GM12892 (cell line): ENCODE measurements at regions not wholly inside any gene's neighbourhood (a gene's known extent, or its start where the extent isn't known, plus 50 kb on each side); places are given as distances from the start of the nearest gene placed in this dataset.

Experiments used
- POLR2A ChIP-seq: IDR thresholded peaks from 2 replicates; pipeline ENCODE4 v1.6.1; 2011; ENCODE audit warnings: low read depth, low read length, control low read depth
- POLR2AphosphoS5 ChIP-seq: IDR thresholded peaks from 2 replicates; pipeline ENCODE4 v1.6.1; 2011; ENCODE audit warnings: low read depth, low read length, control low read depth
- TAF1 ChIP-seq: IDR thresholded peaks from 2 replicates; pipeline ENCODE4 v1.6.1; 2011; ENCODE audit warnings: low read depth, mild to moderate bottlenecking, control low read depth, low read length, borderline replicate concordance

DNA sequence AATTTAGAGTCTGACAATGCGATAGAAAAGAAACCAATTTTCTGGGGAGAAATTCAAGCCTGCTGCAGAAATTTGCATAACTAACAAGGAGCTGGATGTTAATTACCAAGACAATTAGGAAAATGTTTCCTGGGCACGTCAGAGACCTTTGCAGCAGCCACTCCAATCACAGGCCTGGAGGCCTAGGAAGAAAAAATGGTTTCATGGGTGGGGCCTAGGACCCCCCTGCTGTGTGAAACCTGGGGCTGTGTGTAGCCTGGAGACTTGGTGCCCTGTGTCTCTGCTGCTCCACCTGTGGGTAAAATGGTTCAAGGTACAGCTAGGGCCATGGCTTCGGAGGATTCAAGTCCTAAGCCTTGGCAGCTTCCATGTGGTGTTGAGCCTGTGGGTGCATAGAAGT, 837.9 kb downstream of the OTOL1 start:
- TF ChIP-seq POLR2AphosphoS5 = no peak
- TF ChIP-seq TAF1 = no peak
- no peak for TF ChIP-seq POLR2A
